Astrocyte of the spinal cord (primary cell): ENCODE measurements at regions not wholly inside any gene's neighbourhood (a gene's known extent, or its start where the extent isn't known, plus 50 kb on each side); places are given as distances from the start of the nearest gene placed in this dataset.

Source experiments
- DNase-seq: peaks from one replicate; pipeline ENCODE4 v3.0.0; 2011; ENCODE audit warnings: low read depth, low spot score
- H3K4me3 ChIP-seq: 2 replicates; pipeline ENCODE4 v1.5.1; 2011; ENCODE audit warnings: low read depth, mild to moderate bottlenecking, low read length, moderate library complexity
- in situ Hi-C: cut with HindIII; loops from 2 replicates; pipeline ENCODE4 v1.10.0; 2017; ENCODE audit warnings: low sequenced_read_pairs
- TF ChIP-seq, protein P1 (sequence below): IDR thresholded peaks from 2 replicates; pipeline ENCODE4 v1.5.1; 2012; ENCODE audit warnings: low read depth, mild to moderate bottlenecking, low read length, inconsistent platforms

DNA sequence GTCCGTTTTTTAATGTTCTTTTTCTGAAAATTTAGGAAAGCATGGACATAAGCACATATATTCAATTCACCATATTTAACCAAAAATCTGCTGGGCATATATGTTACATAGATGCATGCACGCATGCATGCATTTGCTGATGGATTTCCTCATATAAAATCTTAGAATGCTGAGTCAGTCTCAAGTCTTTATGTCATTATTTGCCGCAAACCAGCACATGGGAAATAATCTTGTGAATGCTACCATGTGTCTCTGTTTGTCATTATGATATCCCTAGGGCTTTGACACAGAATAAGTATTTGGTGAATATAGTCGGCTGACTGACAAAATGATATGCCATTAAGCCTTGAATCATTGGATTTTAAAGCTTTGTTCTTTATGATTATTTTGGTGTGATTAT is 776.5 kb downstream of the KCNT2 start:
- in situ Hi-C loops = no loop called here
- TF ChIP-seq, protein P1, sequence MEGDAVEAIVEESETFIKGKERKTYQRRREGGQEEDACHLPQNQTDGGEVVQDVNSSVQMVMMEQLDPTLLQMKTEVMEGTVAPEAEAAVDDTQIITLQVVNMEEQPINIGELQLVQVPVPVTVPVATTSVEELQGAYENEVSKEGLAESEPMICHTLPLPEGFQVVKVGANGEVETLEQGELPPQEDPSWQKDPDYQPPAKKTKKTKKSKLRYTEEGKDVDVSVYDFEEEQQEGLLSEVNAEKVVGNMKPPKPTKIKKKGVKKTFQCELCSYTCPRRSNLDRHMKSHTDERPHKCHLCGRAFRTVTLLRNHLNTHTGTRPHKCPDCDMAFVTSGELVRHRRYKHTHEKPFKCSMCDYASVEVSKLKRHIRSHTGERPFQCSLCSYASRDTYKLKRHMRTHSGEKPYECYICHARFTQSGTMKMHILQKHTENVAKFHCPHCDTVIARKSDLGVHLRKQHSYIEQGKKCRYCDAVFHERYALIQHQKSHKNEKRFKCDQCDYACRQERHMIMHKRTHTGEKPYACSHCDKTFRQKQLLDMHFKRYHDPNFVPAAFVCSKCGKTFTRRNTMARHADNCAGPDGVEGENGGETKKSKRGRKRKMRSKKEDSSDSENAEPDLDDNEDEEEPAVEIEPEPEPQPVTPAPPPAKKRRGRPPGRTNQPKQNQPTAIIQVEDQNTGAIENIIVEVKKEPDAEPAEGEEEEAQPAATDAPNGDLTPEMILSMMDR = no peak
- H3K4me3 ChIP-seq = no peak overlapping the region
- no peak for DNase-seq

DNA sequence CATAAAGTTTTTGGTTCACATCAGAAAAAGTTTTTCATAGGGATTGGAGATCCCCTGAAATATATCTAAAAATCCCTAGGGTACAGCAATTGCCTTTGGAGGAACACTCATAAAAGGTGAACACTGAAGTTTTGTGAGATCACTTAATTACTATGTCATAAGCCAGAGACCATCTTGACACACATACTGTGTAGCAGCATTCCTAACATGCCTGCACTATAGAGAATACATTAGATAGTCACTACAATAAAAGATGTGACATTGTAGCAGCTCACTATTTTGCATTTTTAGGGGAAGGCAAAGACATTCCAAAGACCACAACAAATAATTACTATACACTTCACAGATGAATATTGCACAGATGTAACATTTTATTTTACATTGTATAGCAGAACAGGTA is 779.9 kb downstream of the KCNT2 start:
- DNase-seq = no peak
- H3K4me3 ChIP-seq = no peak overlapping the region
- TF ChIP-seq, protein P1 = no peak
- in situ Hi-C loops = no loop called here

DNA sequence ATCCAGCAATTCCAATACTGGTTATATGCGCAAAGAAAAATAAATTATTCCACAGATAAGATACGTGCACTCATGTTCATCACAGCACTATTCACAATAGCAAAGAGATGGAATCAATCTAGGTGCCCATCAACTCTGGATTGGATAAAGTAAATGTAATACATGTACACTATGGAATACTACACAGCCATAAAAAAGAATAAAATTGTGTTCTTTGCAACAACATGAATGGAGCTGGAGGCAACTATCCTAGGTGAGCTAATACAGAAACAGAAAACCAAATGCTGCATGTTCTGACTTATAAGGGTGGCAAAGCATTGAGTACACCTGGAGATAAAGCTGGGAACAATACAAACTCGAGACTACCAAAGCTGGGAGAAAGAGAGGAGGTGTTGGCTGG is 787.3 kb downstream of the KCNT2 start:
- no peak for DNase-seq
- in situ Hi-C loops = no loop called here
- TF ChIP-seq, protein P1 = no peak

DNA sequence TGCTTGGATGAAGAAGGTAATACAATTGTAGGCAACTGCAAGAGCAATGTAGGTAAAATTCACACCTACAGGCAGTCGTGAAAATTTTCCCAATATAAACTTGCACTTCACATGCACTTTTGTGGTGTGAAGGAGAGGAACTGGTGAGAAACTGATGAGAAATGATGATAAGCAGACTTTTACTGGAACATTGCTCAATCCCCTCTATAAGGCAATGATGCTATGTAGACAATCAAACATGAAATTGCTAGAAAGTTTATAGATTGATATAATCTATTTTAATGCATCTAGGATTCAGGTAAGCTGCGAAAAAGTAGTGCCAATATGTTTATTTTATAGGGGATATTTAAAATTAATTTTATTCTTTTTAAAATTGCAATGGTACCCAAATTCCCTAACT is 802.2 kb downstream of the KCNT2 start:
- DNase-seq = no peak
- TF ChIP-seq, protein P1 = no peak
- in situ Hi-C loops = no loop called here
- no peak overlapping the region for H3K4me3 ChIP-seq

More for the DNA sequence above, 787.3 kb downstream of the KCNT2 start:
- no peak overlapping the region for H3K4me3 ChIP-seq

DNA sequence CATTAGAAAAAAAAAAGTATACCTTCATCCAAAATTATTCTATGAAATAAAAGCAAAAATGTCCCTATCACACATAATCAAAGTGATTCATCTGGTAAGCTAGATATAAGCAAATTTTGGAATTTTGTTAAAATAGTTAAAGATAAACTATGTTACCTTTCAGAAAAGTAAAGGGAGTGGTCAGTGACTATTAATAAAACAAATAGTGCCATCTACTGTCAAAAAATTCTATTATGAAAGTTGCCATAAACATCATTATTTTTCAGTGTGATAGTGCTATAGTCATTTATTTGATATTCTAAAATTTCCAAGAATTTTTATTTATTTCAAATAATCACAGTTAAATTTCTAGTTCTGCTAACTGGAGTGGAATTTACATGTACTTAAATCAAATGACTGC is 803.7 kb downstream of the KCNT2 start:
- TF ChIP-seq, protein P1 = no peak
- H3K4me3 ChIP-seq = no peak overlapping the region
- no peak for DNase-seq
- in situ Hi-C loops = no loop called here

DNA sequence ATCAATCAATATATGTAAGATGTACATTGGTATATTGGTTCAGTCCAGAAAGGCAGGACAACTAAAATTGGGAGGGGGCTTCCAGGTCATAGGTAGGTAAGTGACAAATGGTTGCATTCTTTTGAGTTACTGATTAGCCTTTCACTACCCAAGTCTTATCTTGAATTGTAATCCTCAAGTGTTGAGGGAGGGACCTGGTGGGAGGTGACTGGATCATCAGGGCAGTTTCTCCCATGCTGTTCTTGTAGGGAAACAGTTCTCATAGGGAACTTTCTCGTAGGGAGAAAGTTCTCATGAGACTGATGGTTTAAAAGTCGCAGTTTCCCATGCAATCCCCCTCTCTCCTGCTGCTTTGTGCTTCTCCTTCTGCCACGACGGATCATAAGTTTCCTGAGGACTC is 809.2 kb downstream of the KCNT2 start:
- no peak overlapping the region for H3K4me3 ChIP-seq
- TF ChIP-seq, protein P1 = no peak
- DNase-seq = no peak
- in situ Hi-C loops = no loop called here

DNA sequence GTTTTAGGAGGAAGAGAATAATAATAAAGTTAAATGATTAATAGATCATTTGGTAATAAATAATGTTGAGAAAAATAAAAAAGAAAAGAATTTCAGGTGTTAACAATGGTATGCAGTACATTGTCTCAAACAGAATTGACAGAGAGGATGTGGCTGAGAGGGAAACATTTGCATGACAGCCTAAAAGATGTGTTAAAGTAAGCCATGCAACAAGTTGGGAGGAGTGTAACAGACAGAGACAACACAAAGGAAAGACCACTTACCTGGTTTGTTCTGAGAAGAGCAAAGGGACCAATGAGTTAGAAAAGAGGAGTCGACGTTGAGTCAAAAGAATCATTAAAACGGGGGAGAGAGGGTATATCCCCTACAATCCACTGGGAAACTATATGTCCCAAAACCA is 814.0 kb downstream of the KCNT2 start:
- TF ChIP-seq, protein P1 = no peak

More for the DNA sequence above, 814.0 kb downstream of the KCNT2 start:
- DNase-seq = no peak
- in situ Hi-C loops = no loop called here
- H3K4me3 ChIP-seq = no peak overlapping the region
